ENCODE measurements at regions not wholly inside any gene's neighbourhood (a gene's known extent, or its start where the extent isn't known, plus 50 kb on each side); places are given as distances from the start of the nearest gene placed in this dataset.

- TF ChIP-seq, protein P1, sequence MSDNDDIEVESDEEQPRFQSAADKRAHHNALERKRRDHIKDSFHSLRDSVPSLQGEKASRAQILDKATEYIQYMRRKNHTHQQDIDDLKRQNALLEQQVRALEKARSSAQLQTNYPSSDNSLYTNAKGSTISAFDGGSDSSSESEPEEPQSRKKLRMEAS (IDR thresholded peaks at IDR 0.05), result no peak
- no peak for TF ChIP-seq RAD21 (IDR thresholded peaks at IDR 0.05; ENCODE audit: low read depth)
- no peak for TF ChIP-seq TCF12 (IDR thresholded peaks at IDR 0.05; ENCODE audit: low read depth)
- no peak for TF ChIP-seq FOXM1 (IDR thresholded peaks at IDR 0.05; ENCODE audit: borderline replicate concordance, low read depth)
- no peak for TF ChIP-seq NFIC (IDR thresholded peaks at IDR 0.05)
Observed at GRCh38 chr4:111519683-111520082, 625.6 kb upstream of the FAM241A start.

All from Ishikawa (cell line).